Skin epidermis (tissue), 12 donors: ENCODE measurements at regions not wholly inside any gene's neighbourhood (a gene's known extent, or its start where the extent isn't known, plus 50 kb on each side); places are given as distances from the start of the nearest gene placed in this dataset.
"Not testable (repeated sequence)": the region's sequence is repeated elsewhere in the genome, so short reads cannot be mapped to it uniquely, and the experiment has no call there.

Experiments
- H3K27ac ChIP-seq, 21 experiments: fragments of 200-600 bp; sonication (generic) in 11 of 21; one replicate each; pipeline ENCODE4 v1.5.0; 2020; ENCODE audit warnings: mild to moderate bottlenecking in 3 of 21, inconsistent platforms in 2 of 21, moderate library complexity in 2 of 21
- H3K4me3 ChIP-seq, 7 experiments: fragments of 200-600 bp; sonication (generic) in 2 of 7; one replicate each; pipeline ENCODE4 v1.5.0; 2020; ENCODE audit warnings: inconsistent platforms in 2 of 7, mild to moderate bottlenecking in 2 of 7, moderate library complexity in 1 of 7

DNA sequence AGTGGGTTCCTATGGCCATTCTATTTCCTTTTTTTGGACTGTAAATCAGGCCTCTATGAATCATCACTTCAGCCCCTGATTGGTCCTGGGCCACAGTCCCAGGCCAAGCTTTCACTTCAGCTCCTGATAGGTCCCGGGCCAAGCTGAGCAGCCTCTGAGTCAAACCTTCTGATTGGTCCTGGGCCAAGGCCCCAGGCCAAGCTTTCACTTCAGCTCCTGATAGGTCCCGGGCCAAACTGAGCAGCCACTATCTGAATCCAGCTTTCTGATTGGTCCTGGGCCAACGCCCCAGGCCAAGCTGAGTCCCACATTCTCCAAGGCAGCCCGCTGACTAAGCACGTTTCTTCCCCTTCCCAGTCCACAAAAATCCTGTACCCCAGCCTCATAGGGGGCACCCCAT lies 1972.9 kb upstream of the ACO1 start:
- no peak overlapping the region for H3K27ac ChIP-seq
- H3K4me3 ChIP-seq, result no peak overlapping the region

GRCh38 chr9:30459156-30459555 lies 1925.3 kb upstream of the ACO1 start:
- Histone ChIP-seq H3K27ac (no peak overlapping the region), H3K4me3 (no peak overlapping the region)

DNA sequence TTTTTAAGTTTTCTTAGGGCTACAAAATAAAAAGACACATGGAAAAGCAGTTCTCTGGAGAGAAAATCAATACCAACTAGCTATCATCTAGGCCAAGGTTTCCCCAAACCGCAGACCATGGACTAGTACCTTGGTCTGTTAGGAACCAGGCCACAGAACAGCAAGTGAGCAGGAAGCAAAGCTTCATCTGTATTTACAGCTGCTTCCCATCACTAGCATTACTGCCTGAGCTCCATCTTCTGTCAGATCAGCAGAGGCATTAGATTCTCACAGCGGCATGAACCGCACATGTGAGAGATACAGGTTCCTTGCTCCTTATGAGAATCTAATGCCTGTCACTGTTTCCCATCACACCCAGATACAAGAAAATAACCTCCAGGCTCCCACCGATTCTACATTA lies 1907.6 kb upstream of the ACO1 start:
- H3K4me3 ChIP-seq, result no peak overlapping the region

GRCh38 chr9:30478684-30479083 lies 1905.8 kb upstream of the ACO1 start:
- H3K4me3 ChIP-seq, result no peak overlapping the region
- no peak overlapping the region for H3K27ac ChIP-seq

More for the DNA sequence above, 1907.6 kb upstream of the ACO1 start:
- no peak overlapping the region for H3K27ac ChIP-seq

GRCh38 chr9:30482499-30482898 lies 1901.9 kb upstream of the ACO1 start:
- H3K27ac ChIP-seq, result no peak overlapping the region
- no peak overlapping the region for H3K4me3 ChIP-seq

GRCh38 chr9:30484690-30485089 lies 1899.8 kb upstream of the ACO1 start:
- Histone ChIP-seq H3K27ac (no peak overlapping the region), H3K4me3 (no peak overlapping the region)

- Histone ChIP-seq H3K27ac (no peak overlapping the region), H3K4me3 (no peak overlapping the region)
These were observed 1879.9 kb upstream of the ACO1 start for GRCh38 chr9:30504502-30504905.

DNA sequence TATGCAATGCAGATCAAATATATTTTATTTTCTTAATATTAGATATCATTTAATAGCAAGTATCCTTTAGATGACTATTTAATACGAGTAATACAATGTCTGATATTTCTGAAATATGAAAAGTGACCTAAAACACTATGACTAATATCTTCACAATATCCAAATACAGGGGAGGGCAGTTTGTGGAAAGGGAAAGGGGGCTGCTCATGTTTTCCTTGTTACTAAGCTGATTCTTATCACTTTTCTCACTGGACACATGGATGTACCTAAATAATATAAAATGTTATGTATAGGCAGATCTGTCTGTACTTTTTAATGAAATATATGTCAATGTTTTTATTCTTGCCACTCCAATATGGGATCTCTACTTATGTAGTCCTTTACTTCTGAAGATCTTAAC lies 1879.1 kb upstream of the ACO1 start:
- no peak overlapping the region for H3K4me3 ChIP-seq
- no peak overlapping the region for H3K27ac ChIP-seq

DNA sequence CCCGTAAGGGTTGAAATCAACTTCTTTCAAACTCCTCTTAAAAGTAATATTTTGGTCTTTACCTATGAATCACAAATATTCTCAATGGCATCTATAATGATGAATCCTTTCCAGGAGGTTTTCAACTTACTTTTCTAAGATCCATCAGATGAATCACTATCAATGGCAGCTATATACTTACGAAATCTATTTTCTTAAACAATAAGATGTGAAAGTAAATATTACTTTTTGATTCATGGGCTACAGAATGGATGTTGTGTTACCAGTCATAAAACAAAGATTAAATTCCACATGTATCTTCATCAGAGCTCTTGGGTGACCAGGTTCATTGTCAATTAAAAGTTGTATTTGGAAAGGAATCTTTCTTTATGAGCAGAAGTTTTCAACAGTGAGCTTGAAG lies 1877.7 kb upstream of the ACO1 start:
- H3K4me3 ChIP-seq, result no peak overlapping the region
- H3K27ac ChIP-seq, result no peak overlapping the region

DNA sequence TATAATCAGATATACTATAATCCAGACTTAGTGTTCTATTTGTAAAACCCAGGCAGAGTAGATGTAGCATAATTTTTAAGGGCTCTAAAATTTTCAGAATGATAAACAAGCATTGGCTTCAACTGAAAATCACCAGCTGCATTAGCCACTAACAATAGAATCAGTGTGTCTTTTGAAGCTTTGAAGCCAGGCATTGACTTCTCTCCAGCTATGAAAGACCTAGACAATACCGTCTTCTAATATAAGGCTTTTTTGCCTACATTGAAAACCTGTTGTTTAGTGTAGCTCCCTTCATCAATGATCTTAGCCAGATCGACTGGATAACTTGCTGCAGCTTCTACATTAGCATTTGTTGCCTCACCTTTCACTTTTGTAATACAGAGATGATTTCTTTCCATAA lies 1877.3 kb upstream of the ACO1 start:
- no peak overlapping the region for H3K4me3 ChIP-seq
- H3K27ac ChIP-seq, result no peak overlapping the region

- no peak overlapping the region for H3K4me3 ChIP-seq
- no peak overlapping the region for H3K27ac ChIP-seq
These were observed 1872.8 kb upstream of the ACO1 start for GRCh38 chr9:30511666-30512065.

GRCh38 chr9:30519166-30519565 lies 1865.3 kb upstream of the ACO1 start:
- Histone ChIP-seq H3K4me3 (no peak overlapping the region), H3K27ac (no peak overlapping the region)

- Histone ChIP-seq H3K27ac (no peak overlapping the region), H3K4me3 (no peak overlapping the region)
These were observed 1864.7 kb upstream of the ACO1 start for GRCh38 chr9:30519756-30520155.

DNA sequence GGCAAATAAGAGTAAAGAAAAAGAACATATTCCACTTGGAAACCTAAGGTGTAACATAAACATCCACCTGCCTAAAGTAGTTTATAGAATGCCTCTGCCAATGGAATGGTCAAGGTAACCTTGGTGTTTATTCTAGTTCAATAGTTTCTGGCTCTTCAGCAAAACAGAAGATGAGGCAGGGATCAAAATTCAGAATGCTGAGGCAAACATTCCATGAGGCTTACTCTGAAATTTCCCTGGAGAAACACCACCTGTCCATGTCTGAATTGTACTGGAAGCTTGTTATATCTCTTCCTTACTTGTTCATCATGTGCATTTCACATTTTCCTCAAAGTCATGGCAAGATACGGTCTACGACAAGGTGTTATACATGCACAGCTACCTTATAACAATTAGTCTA lies 1862.4 kb upstream of the ACO1 start:
- no peak overlapping the region for H3K27ac ChIP-seq

GRCh38 chr9:30522486-30522885 lies 1862.0 kb upstream of the ACO1 start:
- H3K27ac ChIP-seq, result no peak overlapping the region
- H3K4me3 ChIP-seq, result no peak overlapping the region

More for the DNA sequence above, 1862.4 kb upstream of the ACO1 start:
- no peak overlapping the region for H3K4me3 ChIP-seq

DNA sequence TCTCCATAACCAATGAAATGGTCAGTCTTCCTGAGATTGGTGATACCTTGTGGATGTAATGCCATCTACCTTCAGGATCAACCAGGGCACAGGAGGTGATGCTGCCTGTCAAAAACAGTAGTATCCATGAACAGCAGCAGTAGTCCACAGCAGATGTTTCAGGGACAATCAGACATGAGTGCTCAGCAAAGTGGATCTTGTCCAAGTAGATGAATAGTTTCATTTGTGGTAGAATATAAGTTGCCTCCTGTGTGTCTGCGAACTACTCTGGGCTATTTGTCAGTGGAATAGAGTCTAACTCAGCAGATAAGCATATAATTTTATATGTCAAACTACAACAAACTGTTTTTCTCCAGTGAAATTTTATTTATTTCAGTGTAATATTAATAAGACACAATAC lies 1860.1 kb upstream of the ACO1 start:
- H3K4me3 ChIP-seq, result no peak overlapping the region
- H3K27ac ChIP-seq, result no peak overlapping the region

- Histone ChIP-seq H3K27ac (no peak overlapping the region), H3K4me3 (no peak overlapping the region)
These were observed 1850.0 kb upstream of the ACO1 start for GRCh38 chr9:30534455-30534854.

- no peak overlapping the region for H3K27ac ChIP-seq
- no peak overlapping the region for H3K4me3 ChIP-seq
These were observed 1849.5 kb upstream of the ACO1 start for GRCh38 chr9:30534896-30535295.

- no peak overlapping the region for H3K27ac ChIP-seq
- no peak overlapping the region for H3K4me3 ChIP-seq
These were observed 1847.9 kb upstream of the ACO1 start for GRCh38 chr9:30536494-30536893.

- H3K27ac ChIP-seq, H3K4me3 ChIP-seq: not testable (repeated sequence)
These were observed 1844.7 kb upstream of the ACO1 start for GRCh38 chr9:30539696-30540095.

DNA sequence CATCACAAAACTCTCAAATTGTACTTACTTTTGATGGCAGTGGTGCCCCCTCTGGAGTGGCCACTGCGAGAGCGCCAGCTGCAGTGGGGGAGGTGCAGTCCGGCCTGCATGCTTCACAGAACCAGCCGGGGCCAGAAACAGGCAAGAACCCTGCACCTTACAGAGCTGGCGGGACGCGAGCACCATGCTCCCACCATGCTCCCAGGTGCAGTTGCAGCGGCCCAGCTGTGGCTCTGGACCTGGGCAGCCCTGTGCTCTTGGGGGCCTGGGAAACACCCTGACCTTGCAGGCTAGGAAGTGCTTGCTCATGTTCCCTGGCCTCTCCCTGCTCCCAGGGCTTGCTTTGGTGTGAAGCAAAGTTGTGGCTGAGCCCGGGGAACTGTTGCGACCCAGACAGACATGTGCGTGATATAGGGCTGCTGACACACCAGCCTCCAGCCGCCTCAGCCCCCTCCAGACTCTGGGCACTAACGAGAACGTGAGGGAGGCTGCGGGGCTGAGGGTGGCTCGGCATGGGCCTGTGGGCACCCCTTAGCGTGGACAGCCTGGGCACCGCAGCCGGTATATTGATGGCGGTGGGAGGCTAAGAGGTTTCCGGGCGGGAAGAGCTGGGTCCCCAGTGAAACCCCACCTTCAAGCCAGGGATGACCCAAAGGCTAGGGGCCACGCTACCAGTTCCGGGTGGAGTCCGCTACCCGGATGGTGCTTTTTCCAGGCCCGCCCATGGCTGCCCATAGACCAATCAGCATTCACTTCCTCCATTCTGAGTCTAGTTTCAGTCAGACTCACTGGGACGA lies 1809.9 kb upstream of the ACO1 start:
- no peak overlapping the region for H3K27ac ChIP-seq
- no peak overlapping the region for H3K4me3 ChIP-seq

DNA sequence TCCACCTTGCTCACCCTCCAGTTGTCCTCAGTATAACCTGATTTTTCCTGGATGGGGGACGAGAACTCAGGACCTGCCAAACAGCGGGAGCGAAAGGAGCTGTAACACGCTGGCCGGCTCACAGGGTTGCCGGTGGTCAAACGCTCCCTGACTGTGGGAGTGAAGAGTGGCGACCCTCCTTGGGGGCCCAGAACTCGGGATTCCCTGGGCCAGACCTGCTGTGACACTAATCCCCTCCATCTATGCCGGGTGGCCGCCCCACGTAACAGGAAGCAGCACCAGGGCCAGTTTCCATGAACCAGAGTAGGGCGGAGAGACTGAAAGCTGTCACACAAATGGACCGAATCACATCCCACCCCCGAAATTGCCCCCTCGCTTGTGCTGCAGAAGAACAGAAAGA lies 1809.2 kb upstream of the ACO1 start:
- no peak overlapping the region for H3K27ac ChIP-seq
- H3K4me3 ChIP-seq, result no peak overlapping the region
